ENCODE measurements at regions not wholly inside any gene's neighbourhood (a gene's known extent, or its start where the extent isn't known, plus 50 kb on each side); places are given as distances from the start of the nearest gene placed in this dataset.

GRCh38 chr11:25527841-25528240 lies 804.1 kb upstream of the ANO3 start:
- peak; percentile 94 for DNase-seq (ENCODE audit: low read depth)
- no peak overlapping the region for H3K4me3 ChIP-seq (ENCODE audit: low read depth, low read length)
- TF ChIP-seq CTCF (IDR thresholded peaks at IDR 0.05; ENCODE audit: control insufficient read depth, extremely low read depth, insufficient read depth) = no peak

- DNase-seq (ENCODE audit: low read depth) = no peak
- no peak overlapping the region for H3K4me3 ChIP-seq (ENCODE audit: low read depth, low read length)
- no peak for TF ChIP-seq CTCF (IDR thresholded peaks at IDR 0.05; ENCODE audit: control insufficient read depth, extremely low read depth, insufficient read depth)
Observed at GRCh38 chr11:25529572-25529971, 802.4 kb upstream of the ANO3 start.

- DNase-seq (ENCODE audit: low read depth) = no peak
- no peak for TF ChIP-seq CTCF (IDR thresholded peaks at IDR 0.05; ENCODE audit: control insufficient read depth, extremely low read depth, insufficient read depth)
Observed at GRCh38 chr11:25535467-25536272, 796.3 kb upstream of the ANO3 start.

GRCh38 chr11:25536289-25536688 lies 795.6 kb upstream of the ANO3 start:
- DNase-seq (ENCODE audit: low read depth) = no peak
- H3K4me3 ChIP-seq (ENCODE audit: low read depth, low read length) = no peak overlapping the region
- TF ChIP-seq CTCF (IDR thresholded peaks at IDR 0.05; ENCODE audit: control insufficient read depth, extremely low read depth, insufficient read depth) = no peak

More at GRCh38 chr11:25535467-25536272, 796.3 kb upstream of the ANO3 start:
- no peak overlapping the region for H3K4me3 ChIP-seq (ENCODE audit: low read depth, low read length)

- no peak overlapping the region for H3K4me3 ChIP-seq (ENCODE audit: low read depth, low read length)
- DNase-seq (ENCODE audit: low read depth) = no peak
- TF ChIP-seq CTCF (IDR thresholded peaks at IDR 0.05; ENCODE audit: control insufficient read depth, extremely low read depth, insufficient read depth) = no peak
Observed at GRCh38 chr11:25537393-25537792, 794.5 kb upstream of the ANO3 start.

GRCh38 chr11:25547292-25547691 lies 784.6 kb upstream of the ANO3 start:
- H3K4me3 ChIP-seq (ENCODE audit: low read depth, low read length) = no peak overlapping the region

More at GRCh38 chr11:25547292-25547691, 784.6 kb upstream of the ANO3 start:
- no peak for TF ChIP-seq CTCF (IDR thresholded peaks at IDR 0.05; ENCODE audit: control insufficient read depth, extremely low read depth, insufficient read depth)
- no peak for DNase-seq (ENCODE audit: low read depth)

All from LNCaP clone FGC (cell line).